C4-2B (cell line): ENCODE measurements at regions not wholly inside any gene's neighbourhood (a gene's known extent, or its start where the extent isn't known, plus 50 kb on each side); places are given as distances from the start of the nearest gene placed in this dataset.

Experiments
- ZFX ChIP-seq: fragments of 450-650 bp; IDR thresholded peaks from 2 replicates; pipeline ENCODE4 v1.6.1; 2017
- TF ChIP-seq, protein P1 (sequence below): fragments of 450-650 bp; conservative IDR thresholded peaks from 2 replicates; pipeline ENCODE4 v1.5.1; 2017; ENCODE audit warnings: mild to moderate bottlenecking

DNA sequence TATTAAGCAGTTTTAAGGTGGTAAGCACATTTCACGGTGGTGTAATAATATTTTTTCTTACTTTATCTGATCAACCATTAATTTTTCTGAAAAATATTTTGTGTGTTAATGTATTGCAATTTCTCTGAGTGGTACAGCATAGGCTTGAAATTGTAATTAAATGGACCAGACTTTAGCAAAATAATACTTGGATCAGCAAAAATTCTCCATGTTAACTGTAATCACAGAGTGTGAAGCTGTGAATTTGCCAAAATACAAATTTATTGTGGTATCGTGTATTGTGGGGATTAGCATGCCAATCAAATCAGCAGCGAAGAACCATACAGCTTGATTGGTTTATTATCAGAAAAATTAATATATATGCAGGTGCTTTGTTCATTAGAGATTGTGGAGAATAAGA is 1088.9 kb upstream of the GYPC start:
- TF ChIP-seq, protein P1, sequence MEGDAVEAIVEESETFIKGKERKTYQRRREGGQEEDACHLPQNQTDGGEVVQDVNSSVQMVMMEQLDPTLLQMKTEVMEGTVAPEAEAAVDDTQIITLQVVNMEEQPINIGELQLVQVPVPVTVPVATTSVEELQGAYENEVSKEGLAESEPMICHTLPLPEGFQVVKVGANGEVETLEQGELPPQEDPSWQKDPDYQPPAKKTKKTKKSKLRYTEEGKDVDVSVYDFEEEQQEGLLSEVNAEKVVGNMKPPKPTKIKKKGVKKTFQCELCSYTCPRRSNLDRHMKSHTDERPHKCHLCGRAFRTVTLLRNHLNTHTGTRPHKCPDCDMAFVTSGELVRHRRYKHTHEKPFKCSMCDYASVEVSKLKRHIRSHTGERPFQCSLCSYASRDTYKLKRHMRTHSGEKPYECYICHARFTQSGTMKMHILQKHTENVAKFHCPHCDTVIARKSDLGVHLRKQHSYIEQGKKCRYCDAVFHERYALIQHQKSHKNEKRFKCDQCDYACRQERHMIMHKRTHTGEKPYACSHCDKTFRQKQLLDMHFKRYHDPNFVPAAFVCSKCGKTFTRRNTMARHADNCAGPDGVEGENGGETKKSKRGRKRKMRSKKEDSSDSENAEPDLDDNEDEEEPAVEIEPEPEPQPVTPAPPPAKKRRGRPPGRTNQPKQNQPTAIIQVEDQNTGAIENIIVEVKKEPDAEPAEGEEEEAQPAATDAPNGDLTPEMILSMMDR = no peak
- no peak for TF ChIP-seq ZFX
